Suprapubic skin (tissue), 4 donors: ENCODE measurements at regions not wholly inside any gene's neighbourhood (a gene's known extent, or its start where the extent isn't known, plus 50 kb on each side); places are given as distances from the start of the nearest gene placed in this dataset.
"Not testable (repeated sequence)": the region's sequence is repeated elsewhere in the genome, so short reads cannot be mapped to it uniquely, and the experiment has no call there.

Experiments
- DNase-seq, 2 donors: peaks; one replicate each; pipeline ENCODE4 v3.0.0-alpha.2; 2019; ENCODE audit warnings: low spot score in 2 of 2
- H3K27ac ChIP-seq: fragments of 200-600 bp; sonication (generic); one replicate; pipeline ENCODE4 v1.5.1; 2019
- H3K27me3 ChIP-seq: fragments of 200-600 bp; sonication (generic); one replicate; pipeline ENCODE4 v1.5.1; 2019
- H3K36me3 ChIP-seq: fragments of 200-600 bp; sonication (generic); one replicate; pipeline ENCODE4 v1.5.1; 2019
- H3K4me1 ChIP-seq: fragments of 200-600 bp; sonication (generic); one replicate; pipeline ENCODE4 v1.5.1; 2019
- H3K4me3 ChIP-seq: fragments of 200-600 bp; sonication (generic); one replicate; pipeline ENCODE4 v1.5.1; 2019; ENCODE audit warnings: mild to moderate bottlenecking
- H3K9me3 ChIP-seq: fragments of 200-600 bp; sonication (generic); one replicate; pipeline ENCODE4 v1.5.1; 2019
- EP300 ChIP-seq: sonication (generic); formaldehyde crosslinking; IDR thresholded peaks from one replicate; pipeline ENCODE4 v1.6.1; 2017; ENCODE audit warnings: antibody characterized with exemption
- POLR2A ChIP-seq, 2 donors: fragments of 450-650 bp; IDR thresholded peaks; one replicate each; pipeline ENCODE4 v1.6.1; 2017; ENCODE audit warnings: antibody characterized with exemption in 2 of 2, mild to moderate bottlenecking in 2 of 2, moderate library complexity in 2 of 2
- POLR2AphosphoS5 ChIP-seq, 3 donors: sonication (generic); formaldehyde crosslinking; IDR thresholded peaks; one replicate each; pipeline ENCODE4 v1.6.1; 2017; ENCODE audit warnings: antibody characterized with exemption in 3 of 3
- WGBS: methylation state at CpG from one replicate; pipeline ENCODE4 v1.1.5; 2018; 5-methylcytosine and 5-hydroxymethylcytosine counted together
- TF ChIP-seq, protein P1 (sequence below), 2 donors: fragments of 200-600 bp in 1 of 2; fragments of 450-650 bp in 1 of 2; sonication (generic) in 1 of 2; IDR thresholded peaks; one replicate each; pipeline ENCODE4 v1.5.1; 2016 to 2019; ENCODE audit warnings: antibody characterized with exemption in 2 of 2, mild to moderate bottlenecking in 1 of 2, moderate library complexity in 1 of 2

DNA sequence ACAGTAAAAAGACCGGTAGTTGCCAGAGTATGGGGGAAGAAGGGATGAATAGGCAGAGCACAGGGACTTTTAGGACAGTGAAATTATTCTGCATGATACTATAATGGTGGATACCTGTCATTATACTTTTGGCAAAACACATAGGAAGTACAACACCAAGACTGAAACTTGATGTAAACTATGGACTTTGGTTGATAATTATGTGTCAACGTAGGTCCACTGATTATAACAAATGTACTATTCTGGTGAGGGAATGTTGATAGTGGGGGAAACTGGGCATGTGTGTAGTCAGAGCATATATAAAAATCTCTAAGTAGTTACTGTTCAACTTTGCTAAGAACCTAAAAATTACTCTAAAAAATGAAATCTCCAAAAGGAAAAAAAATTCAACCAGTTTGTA lies 629.7 kb downstream of the CCDC85A start:
- WGBS: 81% methylated on average over 2 of the region's 2 CpGs
- Histone ChIP-seq H3K36me3 (no peaks in the 10 kb centered on the region), H3K4me1 (no peaks in the 10 kb centered on the region), H3K27ac (no peak overlapping the region), H3K4me3 (no peak overlapping the region), H3K9me3 (no peaks in the 10 kb centered on the region), H3K27me3 (no peaks in the 10 kb centered on the region)
- no peak for TF ChIP-seq EP300
- TF ChIP-seq, protein P1, sequence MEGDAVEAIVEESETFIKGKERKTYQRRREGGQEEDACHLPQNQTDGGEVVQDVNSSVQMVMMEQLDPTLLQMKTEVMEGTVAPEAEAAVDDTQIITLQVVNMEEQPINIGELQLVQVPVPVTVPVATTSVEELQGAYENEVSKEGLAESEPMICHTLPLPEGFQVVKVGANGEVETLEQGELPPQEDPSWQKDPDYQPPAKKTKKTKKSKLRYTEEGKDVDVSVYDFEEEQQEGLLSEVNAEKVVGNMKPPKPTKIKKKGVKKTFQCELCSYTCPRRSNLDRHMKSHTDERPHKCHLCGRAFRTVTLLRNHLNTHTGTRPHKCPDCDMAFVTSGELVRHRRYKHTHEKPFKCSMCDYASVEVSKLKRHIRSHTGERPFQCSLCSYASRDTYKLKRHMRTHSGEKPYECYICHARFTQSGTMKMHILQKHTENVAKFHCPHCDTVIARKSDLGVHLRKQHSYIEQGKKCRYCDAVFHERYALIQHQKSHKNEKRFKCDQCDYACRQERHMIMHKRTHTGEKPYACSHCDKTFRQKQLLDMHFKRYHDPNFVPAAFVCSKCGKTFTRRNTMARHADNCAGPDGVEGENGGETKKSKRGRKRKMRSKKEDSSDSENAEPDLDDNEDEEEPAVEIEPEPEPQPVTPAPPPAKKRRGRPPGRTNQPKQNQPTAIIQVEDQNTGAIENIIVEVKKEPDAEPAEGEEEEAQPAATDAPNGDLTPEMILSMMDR (IDR thresholded peaks at IDR 0.05): no peak
- no peak for DNase-seq

DNA sequence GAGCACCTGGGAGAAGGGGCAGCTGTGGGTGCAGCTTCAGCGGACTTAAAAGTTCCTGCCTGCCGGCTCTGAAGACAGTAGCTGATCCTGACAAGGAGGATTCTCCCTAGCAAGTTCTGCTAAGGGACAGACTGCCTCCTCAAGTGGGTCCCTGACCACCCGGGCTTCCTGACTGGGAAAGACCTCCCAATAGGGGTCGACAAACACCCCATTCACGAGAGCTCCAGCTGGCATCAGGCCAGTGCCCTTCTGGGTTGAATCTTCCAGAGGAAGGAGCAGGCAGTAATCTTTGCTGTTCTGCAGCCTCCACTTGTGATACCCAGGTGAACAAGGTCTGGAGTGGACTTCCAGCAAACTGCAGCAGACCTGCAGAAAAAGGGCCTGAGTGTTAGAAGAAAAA lies 632.9 kb downstream of the CCDC85A start:
- no peak for DNase-seq
- Histone ChIP-seq H3K36me3 (no peaks in the 10 kb centered on the region), H3K27ac (no peak overlapping the region), H3K4me3 (no peak overlapping the region), H3K4me1 (no peaks in the 10 kb centered on the region), H3K27me3 (no peaks in the 10 kb centered on the region), H3K9me3 (no peaks in the 10 kb centered on the region)
- no peak for TF ChIP-seq POLR2A (IDR thresholded peaks at IDR 0.05)
- TF ChIP-seq EP300: no peak
- no peak for TF ChIP-seq POLR2AphosphoS5 (IDR thresholded peaks at IDR 0.05)
- TF ChIP-seq, protein P1 (IDR thresholded peaks at IDR 0.05): no peak
- WGBS: 75% methylated on average over 4 of the region's 5 CpGs

DNA sequence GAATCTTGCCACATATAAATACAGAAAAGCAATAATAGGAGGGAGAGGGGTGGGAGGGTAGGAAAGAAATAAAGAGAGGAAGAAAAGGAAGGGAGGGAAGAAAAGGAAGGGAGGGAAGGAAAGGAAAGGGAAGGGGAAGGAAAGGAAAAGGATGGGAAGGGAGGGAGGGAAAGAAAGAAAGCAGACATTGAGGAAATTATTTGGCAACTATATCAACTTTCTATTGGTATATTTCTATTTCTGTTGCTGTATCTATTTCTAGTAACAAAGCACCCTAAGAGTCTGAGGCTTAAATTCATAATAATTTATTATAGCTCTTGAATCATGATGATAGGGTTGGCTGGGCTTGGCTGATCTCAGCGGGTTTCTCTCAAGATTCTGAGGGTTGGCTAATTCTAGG lies 648.0 kb downstream of the CCDC85A start:
- H3K27ac ChIP-seq: no peak overlapping the region
- WGBS: 74% methylated on average over 1 of the region's 1 CpG
- H3K4me1 ChIP-seq: no peaks in the 10 kb centered on the region
- H3K9me3 ChIP-seq: no peaks in the 10 kb centered on the region
- DNase-seq: no peak
- no peak overlapping the region for H3K4me3 ChIP-seq
- TF ChIP-seq, protein P1 (IDR thresholded peaks at IDR 0.05): no peak
- TF ChIP-seq EP300 (no peak), POLR2AphosphoS5 (IDR thresholded peaks at IDR 0.05) (no peak), POLR2A (IDR thresholded peaks at IDR 0.05) (no peak)
- no peaks in the 10 kb centered on the region for H3K27me3 ChIP-seq
- H3K36me3 ChIP-seq: no peaks in the 10 kb centered on the region

DNA sequence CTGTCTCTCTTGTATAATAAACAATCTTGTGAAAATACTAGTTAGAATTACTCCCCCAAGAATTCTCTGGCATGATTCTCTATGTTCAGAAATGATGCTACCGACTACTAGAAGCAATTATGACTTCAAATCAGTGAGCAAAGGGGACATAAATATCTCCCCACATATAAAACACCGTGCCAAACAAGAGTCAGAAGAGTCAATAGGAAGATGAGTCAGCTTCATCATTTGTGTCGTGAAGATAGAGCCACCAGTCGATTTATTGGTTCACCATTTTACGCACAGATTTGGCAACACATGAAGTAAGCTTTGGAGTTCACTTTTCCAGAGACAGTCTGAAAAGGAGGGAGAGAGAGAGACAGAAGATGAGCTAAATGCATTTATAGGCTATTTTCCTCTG lies 650.9 kb downstream of the CCDC85A start:
- Histone ChIP-seq H3K9me3 (peaks cover 1% of the 10 kb centered on the region), H3K36me3 (no peaks in the 10 kb centered on the region), H3K27ac (no peak overlapping the region), H3K27me3 (no peaks in the 10 kb centered on the region), H3K4me3 (no peak overlapping the region), H3K4me1 (no peaks in the 10 kb centered on the region)
- no peak for DNase-seq
- TF ChIP-seq, protein P1 (IDR thresholded peaks at IDR 0.05): no peak
- TF ChIP-seq POLR2A (IDR thresholded peaks at IDR 0.05): no peak
- TF ChIP-seq EP300: no peak
- WGBS: 69% methylated on average over 5 of the region's 5 CpGs

DNA sequence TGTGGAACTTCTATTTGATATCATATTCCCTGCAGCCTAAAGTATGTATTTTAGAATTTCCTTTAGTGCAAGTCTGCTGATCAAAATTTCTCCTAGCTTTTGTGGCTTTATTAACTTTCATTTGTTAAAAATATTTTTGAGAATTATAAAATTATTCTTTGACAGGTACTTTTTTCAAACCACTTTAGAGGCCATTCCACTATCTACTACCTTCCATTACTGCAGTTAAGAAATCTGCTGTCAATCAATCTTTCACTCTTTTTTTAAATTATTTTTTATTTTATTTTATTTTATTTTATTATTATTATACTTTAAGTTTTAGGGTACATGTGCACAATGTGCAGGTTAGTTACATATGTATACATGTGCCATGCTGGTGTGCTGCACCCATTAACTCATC lies 656.2 kb downstream of the CCDC85A start:
- not testable (repeated sequence) for H3K36me3 ChIP-seq, H3K27ac ChIP-seq, DNase-seq, H3K4me3 ChIP-seq, H3K4me1 ChIP-seq, H3K27me3 ChIP-seq, H3K9me3 ChIP-seq

DNA sequence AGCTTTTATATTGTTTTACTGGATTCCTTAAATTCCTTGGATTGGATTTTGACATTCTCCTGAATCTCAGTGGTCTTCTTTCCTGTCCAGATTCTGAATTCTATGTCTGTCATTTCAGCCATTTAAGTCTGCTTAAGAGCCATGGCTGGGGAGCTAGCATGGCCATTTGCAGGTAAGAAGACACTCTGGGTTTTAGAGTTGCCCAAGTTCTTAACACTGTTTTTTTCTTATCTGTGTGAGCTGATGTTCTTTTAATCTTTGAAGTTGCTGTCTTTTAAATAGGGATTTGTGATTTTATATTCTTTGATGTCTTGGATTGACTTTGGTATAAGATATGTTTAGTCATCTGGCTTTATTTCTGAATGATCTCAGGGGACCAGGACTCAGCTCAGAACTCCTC lies 677.2 kb downstream of the CCDC85A start:
- Histone ChIP-seq H3K36me3 (no peaks in the 10 kb centered on the region), H3K9me3 (no peaks in the 10 kb centered on the region), H3K27me3 (no peaks in the 10 kb centered on the region), H3K27ac (no peak overlapping the region), H3K4me3 (no peak overlapping the region), H3K4me1 (no peaks in the 10 kb centered on the region)
- TF ChIP-seq, protein P1 (IDR thresholded peaks at IDR 0.05): no peak
- TF ChIP-seq POLR2AphosphoS5 (IDR thresholded peaks at IDR 0.05): no peak
- no peak for TF ChIP-seq EP300
- TF ChIP-seq POLR2A (IDR thresholded peaks at IDR 0.05): no peak
- DNase-seq: no peak
